Prostate gland (tissue), 2 donors: ENCODE measurements at regions not wholly inside any gene's neighbourhood (a gene's known extent, or its start where the extent isn't known, plus 50 kb on each side); places are given as distances from the start of the nearest gene placed in this dataset.
"Not testable (repeated sequence)": the region's sequence is repeated elsewhere in the genome, so short reads cannot be mapped to it uniquely, and the experiment has no call there.

Experiments
- DNase-seq: peaks from one replicate; pipeline ENCODE4 v3.0.0-alpha.2; 2019; ENCODE audit warnings: low spot score
- H3K27ac ChIP-seq, 2 donors: fragments of 200-600 bp; sonication (generic); 2 replicates each; pipeline ENCODE4 v1.5.1; 2017 to 2019
- H3K27me3 ChIP-seq: fragments of 200-600 bp; sonication (generic); replicated peaks from 2 replicates; pipeline ENCODE4 v1.5.1; 2019; ENCODE audit not compliant: insufficient read depth
- H3K36me3 ChIP-seq, 2 donors: fragments of 200-600 bp; sonication (generic); 1 replicate in 1 of 2; 2 replicates in 1 of 2; pipeline versions ENCODE4 v1.5.1 to v1.8.1; 2017 to 2019
- H3K4me1 ChIP-seq: fragments of 200-600 bp; sonication (generic); replicated peaks from 2 replicates; pipeline ENCODE4 v1.5.1; 2019
- H3K4me3 ChIP-seq, 2 donors: fragments of 200-600 bp; sonication (generic); 2 replicates each; pipeline ENCODE4 v1.5.1; 2017 to 2019
- H3K9me3 ChIP-seq: fragments of 200-600 bp; sonication (generic); 2 replicates; pipeline ENCODE4 v1.5.1; 2017
- POLR2A ChIP-seq: fragments of 450-650 bp; IDR thresholded peaks from one replicate; pipeline ENCODE4 v1.6.1; 2016; ENCODE audit warnings: antibody characterized with exemption, mild to moderate bottlenecking
- POLR2AphosphoS5 ChIP-seq: sonication (generic); formaldehyde crosslinking; IDR thresholded peaks from one replicate; pipeline ENCODE4 v1.6.1; 2017; ENCODE audit warnings: antibody characterized with exemption
- WGBS: methylation state at CpG from one replicate; pipeline ENCODE4 v1.1.5; 2018; 5-methylcytosine and 5-hydroxymethylcytosine counted together
- intact Hi-C: fragments of 100-400 bp; cut with DNase I; formaldehyde crosslinking; loops from one replicate; pipeline ENCODE4 v1.14.2; 2022
- TF ChIP-seq, protein P1 (sequence below), 4 experiments: fragments of 200-600 bp in 2 of 4; fragments of 450-650 bp in 2 of 4; sonication (generic) in 2 of 4; IDR thresholded peaks; 1 replicate in 3 of 4; 2 replicates in 1 of 4; pipeline ENCODE4 v1.5.1; 2016 to 2019; ENCODE audit warnings: antibody characterized with exemption in 4 of 4, mild to moderate bottlenecking in 2 of 4, moderate library complexity in 2 of 4

DNA sequence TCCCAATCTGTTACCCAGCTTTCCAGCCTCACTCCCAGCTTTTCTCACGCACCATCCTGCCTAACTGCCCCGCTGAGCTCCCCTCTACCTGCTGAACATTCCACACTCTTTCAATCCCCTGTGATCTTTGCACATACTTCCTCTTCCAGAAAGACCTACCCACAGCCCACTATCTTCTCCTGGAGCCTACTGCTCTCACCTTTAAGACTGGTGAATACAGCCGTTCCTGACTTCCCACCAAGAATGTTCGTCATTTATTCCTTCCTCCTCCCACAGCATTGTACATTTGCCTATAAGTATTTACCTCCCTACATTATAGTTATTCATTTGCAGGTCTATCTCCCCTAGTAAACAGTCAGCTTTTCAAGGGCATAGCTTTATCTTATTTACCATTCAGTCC lies 61.9 kb upstream of the MBOAT1 start:
- Histone ChIP-seq H3K36me3 (no peaks in the 10 kb centered on the region), H3K9me3 (no peaks in the 10 kb centered on the region), H3K4me3 (no peak overlapping the region), H3K27me3 (no peaks in the 10 kb centered on the region), H3K27ac (no peak overlapping the region), H3K4me1 (no peaks in the 10 kb centered on the region)
- intact Hi-C loops, result no loop called here
- no peak for DNase-seq
- TF ChIP-seq POLR2AphosphoS5 (no peak), POLR2A (no peak)
- TF ChIP-seq, protein P1, sequence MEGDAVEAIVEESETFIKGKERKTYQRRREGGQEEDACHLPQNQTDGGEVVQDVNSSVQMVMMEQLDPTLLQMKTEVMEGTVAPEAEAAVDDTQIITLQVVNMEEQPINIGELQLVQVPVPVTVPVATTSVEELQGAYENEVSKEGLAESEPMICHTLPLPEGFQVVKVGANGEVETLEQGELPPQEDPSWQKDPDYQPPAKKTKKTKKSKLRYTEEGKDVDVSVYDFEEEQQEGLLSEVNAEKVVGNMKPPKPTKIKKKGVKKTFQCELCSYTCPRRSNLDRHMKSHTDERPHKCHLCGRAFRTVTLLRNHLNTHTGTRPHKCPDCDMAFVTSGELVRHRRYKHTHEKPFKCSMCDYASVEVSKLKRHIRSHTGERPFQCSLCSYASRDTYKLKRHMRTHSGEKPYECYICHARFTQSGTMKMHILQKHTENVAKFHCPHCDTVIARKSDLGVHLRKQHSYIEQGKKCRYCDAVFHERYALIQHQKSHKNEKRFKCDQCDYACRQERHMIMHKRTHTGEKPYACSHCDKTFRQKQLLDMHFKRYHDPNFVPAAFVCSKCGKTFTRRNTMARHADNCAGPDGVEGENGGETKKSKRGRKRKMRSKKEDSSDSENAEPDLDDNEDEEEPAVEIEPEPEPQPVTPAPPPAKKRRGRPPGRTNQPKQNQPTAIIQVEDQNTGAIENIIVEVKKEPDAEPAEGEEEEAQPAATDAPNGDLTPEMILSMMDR (IDR thresholded peaks at IDR 0.05), result no peak
- 87% methylated on average over 4 of the region's 4 CpGs for WGBS

DNA sequence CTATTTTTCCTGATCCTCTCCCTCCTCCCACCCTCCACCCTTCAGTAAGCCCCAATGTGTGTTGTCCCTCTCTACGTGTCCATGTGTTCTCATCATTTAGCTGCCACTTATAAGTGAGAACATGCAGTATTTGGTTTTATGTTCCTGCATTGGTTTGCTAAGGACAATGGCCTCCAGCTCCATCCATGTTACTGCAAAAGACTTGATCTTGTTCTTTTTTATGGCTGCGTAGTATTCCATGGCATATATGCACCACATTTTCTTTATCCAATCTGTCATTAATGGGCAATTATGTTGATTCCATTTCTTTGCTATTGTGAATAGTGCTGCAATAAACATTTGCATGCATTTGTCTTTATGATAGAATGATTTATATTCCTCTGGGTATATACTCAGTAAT lies 63.6 kb upstream of the MBOAT1 start:
- H3K4me3 ChIP-seq, intact Hi-C loops, H3K36me3 ChIP-seq, DNase-seq, H3K9me3 ChIP-seq, H3K27me3 ChIP-seq, H3K27ac ChIP-seq, H3K4me1 ChIP-seq: not testable (repeated sequence)
- 100% methylated on average over 2 of the region's 2 CpGs for WGBS

DNA sequence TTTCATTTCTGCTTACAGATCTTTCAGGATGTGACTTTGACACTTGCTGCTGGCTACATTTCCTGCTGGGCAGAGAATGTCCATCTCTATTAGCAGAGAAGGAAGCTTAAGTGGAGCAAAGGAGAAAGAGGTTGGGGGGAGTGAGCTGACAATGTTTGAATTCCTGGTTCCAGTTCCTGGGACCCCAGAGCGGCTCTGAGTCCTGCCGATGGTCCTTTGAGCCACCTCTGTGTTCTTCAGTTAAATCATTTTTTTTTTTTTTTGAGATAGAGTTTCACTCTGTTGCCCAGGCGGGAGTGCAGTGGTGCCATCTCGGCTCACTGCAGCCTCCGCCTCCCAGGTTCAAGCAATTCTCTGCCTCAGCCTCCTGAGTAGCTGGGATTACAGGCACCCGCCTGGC lies 65.5 kb upstream of the MBOAT1 start:
- H3K27me3 ChIP-seq, H3K4me3 ChIP-seq, DNase-seq, H3K27ac ChIP-seq, H3K36me3 ChIP-seq, H3K4me1 ChIP-seq, intact Hi-C loops, H3K9me3 ChIP-seq: not testable (repeated sequence)
- WGBS, result 93% methylated on average over 6 of the region's 6 CpGs

DNA sequence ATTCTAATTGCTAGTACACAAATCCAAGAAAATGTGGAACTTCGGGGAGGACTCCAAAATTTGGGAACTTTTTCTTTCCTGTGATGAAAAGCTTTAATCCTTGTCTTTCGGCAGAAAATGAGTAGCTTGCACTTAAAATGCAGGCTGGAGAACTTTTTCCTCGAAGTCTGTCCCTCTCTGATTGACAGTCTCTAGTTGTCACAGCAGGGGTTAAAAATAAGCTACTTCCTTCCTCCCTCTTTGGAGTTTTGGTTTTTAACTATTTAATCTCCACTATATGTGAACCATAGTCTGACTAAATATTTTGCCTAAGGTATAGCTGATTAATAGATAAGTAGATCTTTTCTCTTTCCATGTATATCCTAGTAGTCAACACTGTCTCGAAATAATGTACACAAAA lies 66.8 kb upstream of the MBOAT1 start:
- H3K36me3 ChIP-seq, result no peaks in the 10 kb centered on the region
- no peaks in the 10 kb centered on the region for H3K4me1 ChIP-seq
- DNase-seq, result no peak
- no peak overlapping the region for H3K4me3 ChIP-seq
- no peaks in the 10 kb centered on the region for H3K9me3 ChIP-seq
- TF ChIP-seq, protein P1 (IDR thresholded peaks at IDR 0.05), result no peak
- TF ChIP-seq POLR2AphosphoS5 (no peak), POLR2A (no peak)
- intact Hi-C loops, result no loop called here
- H3K27me3 ChIP-seq, result no peaks in the 10 kb centered on the region
- H3K27ac ChIP-seq, result no peak overlapping the region
- 49% methylated on average over 4 of the region's 4 CpGs for WGBS

DNA sequence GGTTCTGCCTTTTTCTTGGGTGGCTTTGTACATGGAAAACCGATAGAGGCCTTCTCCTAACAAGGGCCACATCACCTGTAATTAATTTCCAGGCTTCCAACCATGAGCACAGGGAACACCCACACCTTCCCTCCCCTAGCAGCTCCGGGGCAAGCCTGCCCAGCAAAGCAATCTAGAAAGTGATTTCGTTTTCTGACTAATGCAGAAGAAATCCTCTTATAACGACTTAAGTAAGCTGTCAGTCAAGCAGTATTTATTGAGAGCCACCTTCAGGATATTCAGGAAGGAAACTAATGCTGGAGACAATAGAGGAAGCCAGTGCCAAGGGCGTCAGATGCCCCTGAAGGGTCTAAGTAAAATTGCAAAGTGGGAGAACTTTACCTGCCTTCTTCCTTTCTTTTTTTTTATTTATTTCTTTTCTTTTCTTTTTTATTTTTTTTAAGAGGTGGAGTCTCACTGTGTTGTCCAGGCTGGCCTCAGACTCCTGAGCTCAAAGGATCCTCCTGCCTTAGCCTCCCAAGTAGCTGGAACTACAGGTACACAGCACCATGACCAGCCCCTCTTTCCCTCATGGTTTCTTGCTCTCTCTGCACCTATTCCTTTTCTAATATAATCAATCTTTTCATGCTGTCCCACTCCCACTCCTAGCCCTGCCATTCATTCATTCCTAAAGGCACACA lies 67.5 kb upstream of the MBOAT1 start:
- Histone ChIP-seq H3K36me3 (no peaks in the 10 kb centered on the region), H3K27me3 (no peaks in the 10 kb centered on the region), H3K4me3 (no peak overlapping the region), H3K27ac (no peak overlapping the region), H3K4me1 (no peaks in the 10 kb centered on the region), H3K9me3 (no peaks in the 10 kb centered on the region)
- intact Hi-C loops, result loop anchor here (10.0 kb wide), 1 partner anchor 185 kb away; no protein-coding TSS in a partner anchor
- TF ChIP-seq POLR2AphosphoS5, result no peak
- no peak for TF ChIP-seq POLR2A
- TF ChIP-seq, protein P1 (IDR thresholded peaks at IDR 0.05), result no peak
- no peak for DNase-seq
- 38% methylated on average over 5 of the region's 5 CpGs for WGBS

DNA sequence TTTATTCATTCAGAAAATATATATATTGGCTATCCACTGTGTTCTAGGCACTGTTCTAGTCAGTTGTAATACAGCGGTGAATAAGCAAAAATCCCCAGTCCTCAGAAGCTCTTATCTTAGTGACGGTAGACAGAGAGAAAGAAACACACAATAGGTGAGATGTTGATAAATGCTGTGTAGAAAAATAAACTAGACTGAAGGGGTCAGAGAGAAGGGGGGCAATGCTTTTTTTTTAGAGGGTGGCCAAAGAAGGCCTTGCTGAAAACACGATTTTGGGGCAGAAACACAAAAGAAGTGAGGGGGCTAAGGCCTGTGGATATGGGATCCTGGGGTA lies 68.0 kb upstream of the MBOAT1 start:
- H3K27me3 ChIP-seq, result no peaks in the 10 kb centered on the region

More for the DNA sequence above, 68.0 kb upstream of the MBOAT1 start:
- 75% methylated on average over 3 of the region's 3 CpGs for WGBS
- no peaks in the 10 kb centered on the region for H3K9me3 ChIP-seq
- no peak overlapping the region for H3K4me3 ChIP-seq
- H3K4me1 ChIP-seq, result no peaks in the 10 kb centered on the region
- intact Hi-C loops, result loop anchor here (10.0 kb wide), 1 partner anchor 185 kb away; no protein-coding TSS in a partner anchor
- H3K27ac ChIP-seq, result no peak overlapping the region
- TF ChIP-seq, protein P1 (IDR thresholded peaks at IDR 0.05), result no peak
- TF ChIP-seq POLR2A (no peak), POLR2AphosphoS5 (no peak)
- no peak for DNase-seq
- no peaks in the 10 kb centered on the region for H3K36me3 ChIP-seq
